ENCODE measurements at regions not wholly inside any gene's neighbourhood (a gene's known extent, or its start where the extent isn't known, plus 50 kb on each side); places are given as distances from the start of the nearest gene placed in this dataset.

DNA sequence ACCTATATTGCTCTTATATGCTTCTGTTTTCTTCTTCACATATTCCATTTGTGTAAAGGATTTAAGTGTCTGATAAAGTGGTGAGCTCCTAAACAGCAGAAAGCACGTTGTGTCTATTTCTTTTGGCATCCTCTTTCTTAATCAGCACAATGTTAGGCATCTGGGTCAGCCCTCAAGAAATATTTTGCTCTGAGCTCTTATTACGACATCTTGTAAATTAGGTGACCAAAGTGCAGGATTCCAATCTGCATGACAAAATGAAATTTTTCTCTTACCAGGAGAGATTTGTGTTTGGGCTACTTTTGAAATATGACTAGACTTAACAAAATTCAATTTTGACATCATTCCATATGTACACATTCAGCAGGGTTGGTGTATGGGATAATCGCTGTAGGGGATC lies 210.0 kb upstream of the IGFBP7 start:
- no peak overlapping the region for H3K4me2 ChIP-seq
- H3K9me2 ChIP-seq (ENCODE audit: insufficient read depth) = 0 out of 2 replicates have a peak, but pooled peaks cover 5% of the 10 kb centered on the region
- H3K4me3 ChIP-seq = no peak overlapping the region
- Mint-ChIP-seq H3K36me3 (ENCODE audit: low read depth) (no peaks in the 10 kb centered on the region), H3K27ac (no peak overlapping the region), H3K27me3 (ENCODE audit: insufficient read depth, low read depth, poor library complexity) (no peaks in the 10 kb centered on the region), H3K9me3 (no peaks in the 10 kb centered on the region), H3K4me1 (peaks cover 4% of the 10 kb centered on the region; the same call in 2 of the 3 replicates), H3K4me3 (no peak overlapping the region)
- H3K27me3 ChIP-seq (ENCODE audit: insufficient read depth) = no peaks in the 10 kb centered on the region
- H3K27ac ChIP-seq (ENCODE audit: low read depth) = no peak overlapping the region
- DNase-seq (ENCODE audit: low spot score) (no peak), ATAC-seq (no peak)
- H4K20me1 ChIP-seq (replicated peaks; ENCODE audit: insufficient read depth) = no peaks in the 10 kb centered on the region
- TF ChIP-seq CREB1 (CRISPR knock-in tag; IDR thresholded peaks at IDR 0.05; ENCODE audit: low read depth) = no peak
- TF ChIP-seq ZNF331 (CRISPR knock-in tag; IDR thresholded peaks at IDR 0.05; ENCODE audit: low read depth) = no peak
- no peak for TF ChIP-seq EZH2 (IDR thresholded peaks at IDR 0.05; ENCODE audit: low read depth, unreplicated experiment)
- TF ChIP-seq, protein P1, sequence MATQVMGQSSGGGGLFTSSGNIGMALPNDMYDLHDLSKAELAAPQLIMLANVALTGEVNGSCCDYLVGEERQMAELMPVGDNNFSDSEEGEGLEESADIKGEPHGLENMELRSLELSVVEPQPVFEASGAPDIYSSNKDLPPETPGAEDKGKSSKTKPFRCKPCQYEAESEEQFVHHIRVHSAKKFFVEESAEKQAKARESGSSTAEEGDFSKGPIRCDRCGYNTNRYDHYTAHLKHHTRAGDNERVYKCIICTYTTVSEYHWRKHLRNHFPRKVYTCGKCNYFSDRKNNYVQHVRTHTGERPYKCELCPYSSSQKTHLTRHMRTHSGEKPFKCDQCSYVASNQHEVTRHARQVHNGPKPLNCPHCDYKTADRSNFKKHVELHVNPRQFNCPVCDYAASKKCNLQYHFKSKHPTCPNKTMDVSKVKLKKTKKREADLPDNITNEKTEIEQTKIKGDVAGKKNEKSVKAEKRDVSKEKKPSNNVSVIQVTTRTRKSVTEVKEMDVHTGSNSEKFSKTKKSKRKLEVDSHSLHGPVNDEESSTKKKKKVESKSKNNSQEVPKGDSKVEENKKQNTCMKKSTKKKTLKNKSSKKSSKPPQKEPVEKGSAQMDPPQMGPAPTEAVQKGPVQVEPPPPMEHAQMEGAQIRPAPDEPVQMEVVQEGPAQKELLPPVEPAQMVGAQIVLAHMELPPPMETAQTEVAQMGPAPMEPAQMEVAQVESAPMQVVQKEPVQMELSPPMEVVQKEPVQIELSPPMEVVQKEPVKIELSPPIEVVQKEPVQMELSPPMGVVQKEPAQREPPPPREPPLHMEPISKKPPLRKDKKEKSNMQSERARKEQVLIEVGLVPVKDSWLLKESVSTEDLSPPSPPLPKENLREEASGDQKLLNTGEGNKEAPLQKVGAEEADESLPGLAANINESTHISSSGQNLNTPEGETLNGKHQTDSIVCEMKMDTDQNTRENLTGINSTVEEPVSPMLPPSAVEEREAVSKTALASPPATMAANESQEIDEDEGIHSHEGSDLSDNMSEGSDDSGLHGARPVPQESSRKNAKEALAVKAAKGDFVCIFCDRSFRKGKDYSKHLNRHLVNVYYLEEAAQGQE (IDR thresholded peaks at IDR 0.05; ENCODE audit: unreplicated experiment) = no peak
- TF ChIP-seq, protein P2, sequence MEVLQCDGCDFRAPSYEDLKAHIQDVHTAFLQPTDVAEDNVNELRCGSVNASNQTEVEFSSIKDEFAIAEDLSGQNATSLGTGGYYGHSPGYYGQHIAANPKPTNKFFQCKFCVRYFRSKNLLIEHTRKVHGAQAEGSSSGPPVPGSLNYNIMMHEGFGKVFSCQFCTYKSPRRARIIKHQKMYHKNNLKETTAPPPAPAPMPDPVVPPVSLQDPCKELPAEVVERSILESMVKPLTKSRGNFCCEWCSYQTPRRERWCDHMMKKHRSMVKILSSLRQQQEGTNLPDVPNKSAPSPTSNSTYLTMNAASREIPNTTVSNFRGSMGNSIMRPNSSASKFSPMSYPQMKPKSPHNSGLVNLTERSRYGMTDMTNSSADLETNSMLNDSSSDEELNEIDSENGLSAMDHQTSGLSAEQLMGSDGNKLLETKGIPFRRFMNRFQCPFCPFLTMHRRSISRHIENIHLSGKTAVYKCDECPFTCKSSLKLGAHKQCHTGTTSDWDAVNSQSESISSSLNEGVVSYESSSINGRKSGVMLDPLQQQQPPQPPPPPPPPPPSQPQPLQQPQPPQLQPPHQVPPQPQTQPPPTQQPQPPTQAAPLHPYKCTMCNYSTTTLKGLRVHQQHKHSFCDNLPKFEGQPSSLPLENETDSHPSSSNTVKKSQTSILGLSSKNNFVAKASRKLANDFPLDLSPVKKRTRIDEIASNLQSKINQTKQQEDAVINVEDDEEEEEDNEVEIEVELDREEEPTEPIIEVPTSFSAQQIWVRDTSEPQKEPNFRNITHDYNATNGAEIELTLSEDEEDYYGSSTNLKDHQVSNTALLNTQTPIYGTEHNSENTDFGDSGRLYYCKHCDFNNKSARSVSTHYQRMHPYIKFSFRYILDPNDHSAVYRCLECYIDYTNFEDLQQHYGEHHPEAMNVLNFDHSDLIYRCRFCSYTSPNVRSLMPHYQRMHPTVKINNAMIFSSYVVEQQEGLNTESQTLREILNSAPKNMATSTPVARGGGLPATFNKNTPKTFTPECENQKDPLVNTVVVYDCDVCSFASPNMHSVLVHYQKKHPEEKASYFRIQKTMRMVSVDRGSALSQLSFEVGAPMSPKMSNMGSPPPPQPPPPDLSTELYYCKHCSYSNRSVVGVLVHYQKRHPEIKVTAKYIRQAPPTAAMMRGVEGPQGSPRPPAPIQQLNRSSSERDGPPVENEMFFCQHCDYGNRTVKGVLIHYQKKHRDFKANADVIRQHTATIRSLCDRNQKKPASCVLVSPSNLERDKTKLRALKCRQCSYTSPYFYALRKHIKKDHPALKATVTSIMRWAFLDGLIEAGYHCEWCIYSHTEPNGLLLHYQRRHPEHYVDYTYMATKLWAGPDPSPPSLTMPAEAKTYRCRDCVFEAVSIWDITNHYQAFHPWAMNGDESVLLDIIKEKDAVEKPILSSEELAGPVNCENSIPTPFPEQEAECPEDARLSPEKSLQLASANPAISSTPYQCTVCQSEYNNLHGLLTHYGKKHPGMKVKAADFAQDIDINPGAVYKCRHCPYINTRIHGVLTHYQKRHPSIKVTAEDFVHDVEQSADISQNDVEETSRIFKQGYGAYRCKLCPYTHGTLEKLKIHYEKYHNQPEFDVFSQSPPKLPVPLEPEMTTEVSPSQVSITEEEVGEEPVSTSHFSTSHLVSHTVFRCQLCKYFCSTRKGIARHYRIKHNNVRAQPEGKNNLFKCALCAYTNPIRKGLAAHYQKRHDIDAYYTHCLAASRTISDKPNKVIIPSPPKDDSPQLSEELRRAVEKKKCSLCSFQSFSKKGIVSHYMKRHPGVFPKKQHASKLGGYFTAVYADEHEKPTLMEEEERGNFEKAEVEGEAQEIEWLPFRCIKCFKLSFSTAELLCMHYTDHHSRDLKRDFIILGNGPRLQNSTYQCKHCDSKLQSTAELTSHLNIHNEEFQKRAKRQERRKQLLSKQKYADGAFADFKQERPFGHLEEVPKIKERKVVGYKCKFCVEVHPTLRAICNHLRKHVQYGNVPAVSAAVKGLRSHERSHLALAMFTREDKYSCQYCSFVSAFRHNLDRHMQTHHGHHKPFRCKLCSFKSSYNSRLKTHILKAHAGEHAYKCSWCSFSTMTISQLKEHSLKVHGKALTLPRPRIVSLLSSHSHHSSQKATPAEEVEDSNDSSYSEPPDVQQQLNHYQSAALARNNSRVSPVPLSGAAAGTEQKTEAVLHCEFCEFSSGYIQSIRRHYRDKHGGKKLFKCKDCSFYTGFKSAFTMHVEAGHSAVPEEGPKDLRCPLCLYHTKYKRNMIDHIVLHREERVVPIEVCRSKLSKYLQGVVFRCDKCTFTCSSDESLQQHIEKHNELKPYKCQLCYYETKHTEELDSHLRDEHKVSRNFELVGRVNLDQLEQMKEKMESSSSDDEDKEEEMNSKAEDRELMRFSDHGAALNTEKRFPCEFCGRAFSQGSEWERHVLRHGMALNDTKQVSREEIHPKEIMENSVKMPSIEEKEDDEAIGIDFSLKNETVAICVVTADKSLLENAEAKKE (CRISPR knock-in tag; IDR thresholded peaks at IDR 0.05) = no peak
- H3K36me3 ChIP-seq (ENCODE audit: insufficient read depth) = no peaks in the 10 kb centered on the region
- H2AFZ ChIP-seq = 0 out of 2 replicates have a peak overlapping the region, but pooled peaks have one; percentile 38
- no peaks in the 10 kb centered on the region for H3K79me2 ChIP-seq (replicated peaks; ENCODE audit: insufficient read depth)
- no peaks in the 10 kb centered on the region for H3K4me1 ChIP-seq (ENCODE audit: insufficient read depth)
- H3F3A ChIP-seq (replicated peaks; ENCODE audit: low read depth) = no peaks in the 10 kb centered on the region

All from GM23338 (cell line).